Smooth muscle cell (in vitro differentiated cells): ENCODE measurements at regions not wholly inside any gene's neighbourhood (a gene's known extent, or its start where the extent isn't known, plus 50 kb on each side); places are given as distances from the start of the nearest gene placed in this dataset.

Source experiments
- DNase-seq: peaks from one replicate; lab custom pipeline; 2025; ENCODE audit not compliant: unreplicated experiment; lab: John Stamatoyannopoulos, UW
- H2AFZ ChIP-seq: fragments of 200-600 bp; sonication (generic); 2 replicates; pipeline ENCODE4 v1.6.0; 2016; ENCODE audit warnings: antibody characterized with exemption, low read depth, mild to moderate bottlenecking
- H3F3A ChIP-seq: fragments of 200-600 bp; sonication (generic); 2 replicates; pipeline ENCODE4 v1.6.0; 2017; ENCODE audit warnings: antibody characterized with exemption, low read depth
- H3K27ac ChIP-seq: fragments of 200-600 bp; sonication (generic); 2 replicates; pipeline ENCODE4 v1.5.1; 2016; ENCODE audit warnings: low read depth, mild to moderate bottlenecking
- H3K27me3 ChIP-seq: fragments of 200-600 bp; sonication (generic); 2 replicates; pipeline ENCODE4 v1.6.1; 2016; ENCODE audit warnings: low read depth, mild to moderate bottlenecking
- H3K36me3 ChIP-seq: fragments of 200-600 bp; sonication (generic); 2 replicates; pipeline ENCODE4 v1.5.1; 2016; ENCODE audit warnings: low read depth
- H3K4me1 ChIP-seq: fragments of 200-600 bp; sonication (generic); 2 replicates; pipeline ENCODE4 v1.5.1; 2016; ENCODE audit warnings: low read depth
- H3K4me2 ChIP-seq: fragments of 200-600 bp; sonication (generic); 2 replicates; pipeline ENCODE4 v1.6.0; 2016; ENCODE audit warnings: mild to moderate bottlenecking
- H3K4me3 ChIP-seq: fragments of 200-600 bp; sonication (generic); 2 replicates; pipeline ENCODE4 v1.5.1; 2016; ENCODE audit warnings: mild to moderate bottlenecking
- H3K79me2 ChIP-seq: fragments of 200-600 bp; sonication (generic); 2 replicates; pipeline ENCODE4 v1.6.0; 2016; ENCODE audit warnings: low read depth, mild to moderate bottlenecking
- H3K9ac ChIP-seq: fragments of 200-600 bp; sonication (generic); 2 replicates; pipeline ENCODE4 v1.6.0; 2016; ENCODE audit warnings: low read depth
- H3K9me3 ChIP-seq: fragments of 200-600 bp; sonication (generic); replicated peaks from 2 replicates; pipeline ENCODE4 v1.5.1; 2016; ENCODE audit warnings: low read depth
- H4K20me1 ChIP-seq: fragments of 200-600 bp; sonication (generic); 2 replicates; pipeline ENCODE4 v1.6.0; 2016; ENCODE audit warnings: low read depth
- CTCF ChIP-seq: fragments of 200-600 bp; sonication (generic); IDR thresholded peaks from 2 replicates; pipeline ENCODE4 v1.5.1; 2017; ENCODE audit warnings: borderline replicate concordance, mild to moderate bottlenecking, antibody characterized with exemption; ENCODE audit not compliant: insufficient read depth, poor library complexity, severe bottlenecking
- WGBS: methylation state at CpG from one replicate; pipeline ENCODE4 v1.1.7; 2016; ENCODE audit warnings: low lambda C conversion rate; 5-methylcytosine and 5-hydroxymethylcytosine counted together

GRCh38 chr1:88118176-88118845 is 565.8 kb upstream of the PKN2 start:
- no peak overlapping the region for H3K27ac ChIP-seq
- H3K4me3 ChIP-seq: no peak overlapping the region
- H3K9me3 ChIP-seq: no peaks in the 10 kb centered on the region
- H3K27me3 ChIP-seq: no peaks in the 10 kb centered on the region
- H3K36me3 ChIP-seq: no peaks in the 10 kb centered on the region
- TF ChIP-seq CTCF: no peak
- no peaks in the 10 kb centered on the region for H3K79me2 ChIP-seq
- no peak overlapping the region for H3K9ac ChIP-seq
- H3K4me1 ChIP-seq: no peaks in the 10 kb centered on the region
- WGBS: 67% methylated on average over 6 of the region's 6 CpGs
- DNase-seq: no peak
- no peak overlapping the region for H3K4me2 ChIP-seq
- H4K20me1 ChIP-seq: no peaks in the 10 kb centered on the region
- no peaks in the 10 kb centered on the region for H3F3A ChIP-seq
- no peak overlapping the region for H2AFZ ChIP-seq

- Histone ChIP-seq H3K9me3 (no peaks in the 10 kb centered on the region), H3K9ac (no peak overlapping the region), H3K4me3 (no peak overlapping the region), H3K4me1 (no peaks in the 10 kb centered on the region), H2AFZ (no peak overlapping the region), H4K20me1 (no peaks in the 10 kb centered on the region), H3K36me3 (no peaks in the 10 kb centered on the region), H3K79me2 (no peaks in the 10 kb centered on the region), H3F3A (no peaks in the 10 kb centered on the region), H3K27me3 (no peaks in the 10 kb centered on the region), H3K27ac (no peak overlapping the region), H3K4me2 (no peak overlapping the region)
- TF ChIP-seq CTCF: no peak
- 86% methylated on average over 1 of the region's 1 CpG for WGBS
- no peak for DNase-seq
These were observed 559.5 kb upstream of the PKN2 start for GRCh38 chr1:88124614-88125013.

GRCh38 chr1:88126467-88126866 is 557.6 kb upstream of the PKN2 start:
- Histone ChIP-seq H3F3A (no peaks in the 10 kb centered on the region), H3K27ac (no peak overlapping the region), H3K4me3 (no peak overlapping the region), H2AFZ (no peak overlapping the region), H3K27me3 (no peaks in the 10 kb centered on the region), H3K4me2 (no peak overlapping the region), H3K4me1 (no peaks in the 10 kb centered on the region), H3K36me3 (no peaks in the 10 kb centered on the region), H3K9ac (no peak overlapping the region), H4K20me1 (no peaks in the 10 kb centered on the region), H3K9me3 (no peaks in the 10 kb centered on the region), H3K79me2 (no peaks in the 10 kb centered on the region)
- TF ChIP-seq CTCF: no peak
- DNase-seq: no peak
- WGBS: 95% methylated on average over 2 of the region's 2 CpGs

- no peak for DNase-seq
- Histone ChIP-seq H3K79me2 (no peaks in the 10 kb centered on the region), H4K20me1 (no peaks in the 10 kb centered on the region), H3K27ac (no peak overlapping the region), H3K27me3 (no peaks in the 10 kb centered on the region), H3K4me3 (no peak overlapping the region), H3K36me3 (no peaks in the 10 kb centered on the region), H3K4me1 (peaks cover 7% of the 10 kb centered on the region), H3F3A (no peaks in the 10 kb centered on the region), H3K9ac (no peak overlapping the region), H2AFZ (no peak overlapping the region), H3K9me3 (no peaks in the 10 kb centered on the region), H3K4me2 (no peak overlapping the region)
- 81% methylated on average over 1 of the region's 1 CpG for WGBS
- TF ChIP-seq CTCF: no peak
These were observed 550.1 kb upstream of the PKN2 start for GRCh38 chr1:88133991-88134390.
